Frontal cortex (tissue), 3 donors: ENCODE measurements at regions not wholly inside any gene's neighbourhood (a gene's known extent, or its start where the extent isn't known, plus 50 kb on each side); places are given as distances from the start of the nearest gene placed in this dataset.
"Not testable (repeated sequence)": the region's sequence is repeated elsewhere in the genome, so short reads cannot be mapped to it uniquely, and the experiment has no call there.

Source experiments
- DNase-seq, 2 donors: peaks; one replicate each; pipeline ENCODE4 v3.0.0; 2012; ENCODE audit warnings: low spot score in 2 of 2
- FAIRE-seq: peaks from 2 replicates; lab custom pipeline; 2012; peaks lifted over from hg19 to GRCh38; lab: Jason Lieb, UNC
- donor health status: control.
- donor health status: control.
- donor health status: control.

DNA sequence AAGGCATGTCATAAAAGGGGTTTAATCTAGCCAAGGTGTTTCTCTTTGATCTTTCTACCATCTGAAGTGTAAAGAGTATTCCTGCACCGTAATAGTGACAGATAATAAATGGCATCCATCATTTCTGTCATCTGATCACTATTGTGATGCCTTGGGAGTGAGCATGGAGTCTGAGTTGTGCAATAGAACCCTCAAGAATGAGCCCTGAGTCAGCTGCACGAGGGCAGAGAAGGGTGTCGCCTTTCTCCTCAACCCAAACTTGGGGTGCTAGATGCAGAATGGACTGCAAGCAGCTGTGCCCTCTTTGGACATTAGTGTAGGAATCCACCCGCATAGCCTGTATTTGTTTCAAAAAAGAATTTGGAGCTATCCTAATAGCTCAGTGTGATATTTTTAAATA is 115.2 kb downstream of the ZNF37A start:
- DNase-seq: no peak
- FAIRE-seq: no peak

DNA sequence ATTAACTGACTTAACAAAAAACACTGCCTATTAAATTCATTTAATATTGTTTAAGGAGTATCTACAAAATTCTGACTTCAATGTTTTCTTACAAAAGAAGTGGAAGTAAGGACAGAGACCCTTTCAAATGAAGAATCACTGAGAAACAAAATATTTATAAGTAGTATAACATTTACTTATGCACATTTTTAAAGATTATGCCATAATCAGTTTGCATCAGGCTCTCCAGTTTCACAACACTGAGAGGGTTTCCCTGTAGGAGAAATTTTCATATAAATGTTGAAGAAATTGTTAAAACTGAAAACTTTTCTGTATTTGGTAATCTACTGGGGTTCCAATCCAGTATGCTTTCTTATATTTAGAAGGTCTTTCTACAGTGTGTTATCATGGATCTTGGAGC is 115.6 kb downstream of the ZNF37A start:
- not testable (repeated sequence) for FAIRE-seq, DNase-seq

DNA sequence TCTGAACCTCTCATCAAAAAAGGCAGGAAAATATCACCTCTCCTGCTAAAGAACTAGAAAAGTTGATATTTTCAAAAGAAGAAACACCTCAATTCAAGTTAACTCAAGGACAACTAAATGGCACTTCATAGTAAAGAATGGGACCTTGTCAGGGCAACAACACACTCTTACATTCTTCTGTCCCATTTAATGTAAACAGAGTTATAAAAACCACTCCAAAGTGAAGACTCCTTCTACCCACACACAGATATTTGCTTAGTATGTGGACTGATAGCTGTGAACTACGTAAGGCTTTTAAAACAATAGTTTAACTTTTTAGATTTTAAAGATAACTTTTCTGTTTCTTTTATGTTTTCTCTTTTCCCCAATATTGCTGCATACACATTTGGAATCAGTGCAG is 118.3 kb downstream of the ZNF37A start:
- FAIRE-seq (no peak), DNase-seq (no peak)

DNA sequence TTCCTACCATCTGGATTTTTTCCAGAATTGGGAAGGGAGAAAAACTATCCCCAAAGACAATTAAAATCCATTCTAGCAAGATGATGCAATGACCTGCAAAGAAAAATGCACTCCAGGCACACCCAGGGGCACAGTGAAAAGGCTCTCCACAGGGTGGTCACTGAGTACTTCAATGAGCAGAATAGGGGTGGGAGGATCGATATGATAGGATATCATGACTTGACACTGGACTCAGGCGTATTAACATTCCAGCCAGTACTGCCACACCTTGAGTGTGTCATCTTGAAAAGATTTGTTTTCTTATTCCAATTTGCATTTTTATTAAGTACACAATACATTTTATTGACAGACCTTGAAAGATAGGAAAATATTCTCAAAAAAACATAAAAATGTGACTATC is 132.2 kb downstream of the ZNF37A start:
- DNase-seq: no peak
- peak; percentile 45 for FAIRE-seq

DNA sequence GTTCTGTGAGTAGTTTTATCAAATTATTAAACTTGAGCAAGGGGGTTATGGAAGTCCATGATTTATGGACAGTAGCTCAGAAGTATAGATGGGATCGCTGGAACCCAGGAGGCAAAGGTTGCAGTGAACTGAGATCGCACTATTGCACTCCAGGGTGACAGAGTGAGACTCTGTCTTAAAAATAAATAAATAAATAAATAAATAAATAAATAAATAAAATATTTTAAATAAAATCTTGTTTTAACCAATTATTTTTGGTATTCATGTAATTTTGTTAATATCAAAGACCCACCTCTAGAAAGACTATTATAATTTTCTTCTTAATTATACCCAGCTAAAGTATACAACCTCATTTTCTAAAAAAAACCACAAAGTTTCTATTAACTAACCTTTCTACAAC is 134.3 kb downstream of the ZNF37A start:
- FAIRE-seq (no peak), DNase-seq (no peak)

DNA sequence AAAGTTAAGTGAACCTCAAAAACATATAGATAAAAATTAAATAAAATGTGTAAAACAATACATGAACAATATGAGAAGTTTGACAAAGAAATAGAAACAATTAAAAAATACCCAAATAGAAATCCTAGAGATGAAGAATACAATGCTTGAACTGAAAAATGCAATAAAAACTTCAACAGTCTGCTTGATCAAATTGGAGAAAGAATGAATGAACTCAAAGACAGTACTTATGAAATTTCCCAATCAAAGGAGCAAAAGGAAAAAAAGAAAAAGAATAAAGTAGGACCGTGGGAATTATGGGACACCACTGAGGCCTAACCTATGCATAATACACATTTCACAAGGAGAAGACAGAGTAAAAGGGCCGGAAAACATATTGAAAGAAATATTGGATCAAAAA is 144.3 kb downstream of the ZNF37A start:
- peak; percentile 34 for FAIRE-seq
- DNase-seq: not testable (repeated sequence)

DNA sequence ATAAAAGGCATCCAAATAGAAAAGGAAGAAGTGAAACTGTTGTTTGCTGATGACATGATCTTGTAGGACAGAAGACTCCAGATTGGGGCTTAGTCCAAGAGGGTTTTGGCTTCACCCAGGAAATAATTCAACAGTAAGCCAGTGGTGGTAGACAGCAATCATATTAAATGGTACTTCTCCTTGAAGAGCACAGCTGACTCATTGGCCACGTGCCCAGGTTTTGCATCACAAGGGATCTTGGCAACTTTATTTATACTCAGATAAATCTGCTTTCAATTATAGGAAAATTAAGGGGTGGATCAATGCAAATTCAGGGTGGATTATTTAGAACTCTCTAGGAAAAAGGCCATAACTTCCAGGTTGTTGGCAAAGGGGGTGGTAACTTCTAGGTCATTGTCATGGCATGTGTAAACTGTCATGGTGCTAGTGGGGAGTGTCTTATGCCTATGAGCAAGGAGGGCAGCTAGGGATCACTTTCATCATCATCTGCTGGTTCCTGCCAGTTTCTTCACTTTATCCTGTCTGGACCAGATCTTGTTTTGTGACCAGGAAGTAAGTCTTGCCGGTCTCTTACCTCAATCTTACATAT is 148.0 kb downstream of the ZNF37A start:
- FAIRE-seq, DNase-seq: not testable (repeated sequence)

DNA sequence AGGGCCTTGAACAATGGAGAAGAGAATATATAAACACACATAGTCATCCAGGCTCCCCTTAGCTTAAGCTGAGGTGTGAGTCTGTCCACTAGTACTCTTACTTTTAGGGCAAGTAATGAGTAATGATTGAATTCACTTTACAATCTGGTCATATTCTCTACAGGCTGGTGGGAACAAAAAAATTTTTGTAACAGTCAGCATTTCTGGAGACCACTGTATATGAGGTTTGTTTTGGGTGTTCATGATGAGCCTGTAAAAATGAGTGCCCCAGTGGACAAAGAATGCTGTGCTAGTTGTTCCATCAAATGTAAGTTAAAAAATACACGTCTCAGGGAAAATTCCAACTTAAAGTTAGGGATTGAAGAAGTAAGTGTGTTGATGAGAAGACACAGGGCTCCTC is 154.0 kb downstream of the ZNF37A start:
- not testable (repeated sequence) for DNase-seq, FAIRE-seq

DNA sequence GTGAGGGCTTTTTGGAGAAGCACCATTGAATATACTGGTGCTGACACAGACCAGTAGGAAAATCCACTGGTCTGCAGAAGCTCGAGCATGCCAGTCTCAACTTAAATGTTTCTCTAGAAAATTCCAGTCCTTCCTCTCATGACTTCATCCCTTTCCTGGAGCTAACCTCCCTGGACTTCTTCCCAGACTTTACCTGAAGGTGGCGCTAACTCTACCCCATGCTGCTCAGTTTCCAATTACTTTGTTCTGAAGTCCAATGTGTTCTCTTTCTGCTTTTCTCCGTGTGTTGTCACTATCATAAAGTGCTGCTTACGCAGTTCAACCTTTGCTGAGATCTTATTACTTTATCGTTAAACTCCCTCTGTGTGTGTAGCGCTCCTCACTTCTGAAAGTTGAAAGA is 158.4 kb downstream of the ZNF37A start:
- DNase-seq, FAIRE-seq: not testable (repeated sequence)

DNA sequence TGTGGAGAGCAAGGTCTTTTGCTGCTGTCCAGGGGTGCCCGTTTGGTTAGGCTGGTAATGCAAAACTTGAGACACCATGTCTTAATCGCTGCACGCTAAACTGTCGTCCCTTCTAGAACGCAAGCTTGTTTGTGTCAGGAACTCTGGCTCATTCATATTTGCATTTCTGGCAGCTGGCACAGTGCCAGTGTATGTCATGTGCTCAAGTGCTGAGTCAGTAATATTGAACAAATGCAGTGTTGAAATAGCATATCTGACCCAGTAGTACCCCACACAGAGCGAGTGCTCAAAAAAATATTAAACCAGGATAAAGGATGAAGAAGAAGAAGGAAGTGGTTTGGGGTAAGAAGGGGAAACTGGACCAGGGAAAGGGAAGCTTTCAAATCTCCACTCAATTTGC is 173.4 kb downstream of the ZNF37A start:
- not testable (repeated sequence) for FAIRE-seq, DNase-seq

DNA sequence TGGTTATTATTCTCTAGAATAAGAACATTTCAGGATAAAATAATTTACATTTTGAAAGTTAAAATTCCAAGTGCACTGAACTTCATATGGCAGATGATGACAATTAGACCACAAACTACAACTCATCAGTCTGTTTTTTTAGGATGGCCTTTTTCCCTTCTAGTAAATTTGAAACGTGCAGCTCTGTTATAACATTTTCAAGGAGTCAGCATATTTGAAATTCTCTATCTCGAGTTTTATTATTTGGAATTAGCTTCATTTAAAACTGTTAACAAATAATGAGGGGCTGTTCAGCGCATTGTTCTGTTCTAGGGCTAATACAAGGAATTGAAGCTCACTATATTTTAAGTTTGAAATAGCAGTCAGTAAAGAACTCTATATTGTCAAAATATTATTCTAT is 176.9 kb downstream of the ZNF37A start:
- DNase-seq, FAIRE-seq: not testable (repeated sequence)

DNA sequence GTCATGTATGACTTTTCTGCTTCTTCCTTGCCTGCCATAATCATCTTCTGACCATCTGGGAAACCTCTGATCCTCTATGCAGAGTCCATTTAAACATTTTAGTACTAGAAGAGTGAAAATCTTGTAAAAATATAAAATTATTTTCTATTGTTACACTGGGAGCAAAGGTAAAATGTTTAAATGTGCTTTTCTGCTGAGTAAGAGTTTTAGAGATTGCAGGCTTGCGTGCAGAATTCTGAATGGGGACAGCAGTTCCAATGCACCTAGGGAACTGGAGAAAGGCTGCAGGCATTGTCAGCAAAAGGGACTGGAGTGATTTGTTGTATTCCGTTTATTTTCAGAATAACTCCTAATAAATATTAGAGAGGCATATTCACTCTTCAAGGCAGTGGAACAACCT is 180.7 kb downstream of the ZNF37A start:
- DNase-seq, FAIRE-seq: not testable (repeated sequence)

DNA sequence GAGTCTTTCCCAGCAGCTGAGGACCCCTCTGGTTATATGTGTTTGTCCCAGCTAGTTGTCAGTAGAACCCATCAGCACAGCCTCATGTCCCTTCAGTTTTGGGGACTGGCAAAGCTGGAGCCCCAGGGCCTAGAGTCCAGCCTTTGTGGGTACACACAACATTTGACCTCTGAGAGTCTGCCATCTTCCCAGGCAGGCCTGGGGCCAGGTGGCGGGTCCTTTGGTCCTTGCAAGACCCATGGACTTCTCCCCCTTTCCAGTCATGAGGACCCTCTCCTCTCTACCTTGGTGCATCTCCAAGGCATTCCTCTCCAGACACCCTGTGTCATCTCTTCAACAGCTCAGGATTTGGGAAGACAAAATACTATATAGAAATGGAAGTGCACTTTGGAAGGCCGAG is 198.4 kb downstream of the ZNF37A start:
- FAIRE-seq: not testable (repeated sequence)

DNA sequence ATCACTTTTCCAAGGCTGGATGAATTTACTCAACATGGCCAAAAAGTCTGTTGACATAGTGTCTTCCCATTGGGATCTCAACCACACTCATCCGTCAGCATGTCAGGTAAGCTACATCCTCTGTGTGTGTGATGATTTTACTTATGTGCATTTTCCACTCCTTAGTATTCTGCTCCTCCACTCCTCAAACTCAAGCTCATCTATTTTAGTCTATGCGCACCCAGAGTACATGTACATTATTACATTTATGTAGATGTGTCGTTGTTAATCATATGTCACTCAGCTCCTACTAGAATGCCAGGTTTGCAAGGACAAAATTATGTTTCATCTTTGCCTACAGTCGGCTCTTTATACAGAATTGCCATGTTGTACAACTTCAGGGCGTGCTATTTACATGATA is 216.0 kb downstream of the ZNF37A start:
- not testable (repeated sequence) for FAIRE-seq, DNase-seq

More for the DNA sequence above, 198.4 kb downstream of the ZNF37A start:
- not testable (repeated sequence) for DNase-seq

DNA sequence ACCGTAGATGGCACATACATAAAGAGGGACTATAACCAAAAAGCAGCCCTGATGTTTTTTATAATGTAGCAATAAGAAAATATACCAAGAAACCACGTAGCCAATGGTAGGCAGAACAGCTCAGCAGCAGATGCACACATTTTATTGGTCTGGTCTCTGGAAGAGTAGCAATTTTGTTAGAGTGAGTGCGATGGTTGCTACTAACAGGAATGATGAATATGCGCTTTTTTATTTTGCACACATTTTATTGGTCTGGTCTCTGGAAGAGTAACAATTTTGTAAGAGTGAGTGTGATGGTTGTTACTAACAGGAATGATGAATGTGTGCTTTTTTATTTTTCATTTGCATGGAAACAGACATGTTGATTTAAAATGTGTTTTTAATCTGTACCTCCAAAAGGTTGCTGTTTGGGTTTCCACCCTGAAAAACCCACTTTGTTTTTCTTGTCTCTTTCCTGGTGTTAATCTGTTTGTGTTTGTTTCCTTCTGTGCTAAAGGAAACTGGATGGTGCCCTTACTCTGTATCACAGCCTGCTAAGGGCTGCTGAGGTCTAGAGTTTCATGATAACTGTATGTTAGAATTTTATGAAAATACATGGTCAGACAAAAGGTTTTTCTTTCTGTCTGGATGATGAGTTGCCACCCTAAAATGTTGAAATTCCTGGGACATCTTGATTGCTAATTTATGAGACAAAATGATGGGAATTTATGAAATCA is 221.1 kb downstream of the ZNF37A start:
- DNase-seq, FAIRE-seq: not testable (repeated sequence)

DNA sequence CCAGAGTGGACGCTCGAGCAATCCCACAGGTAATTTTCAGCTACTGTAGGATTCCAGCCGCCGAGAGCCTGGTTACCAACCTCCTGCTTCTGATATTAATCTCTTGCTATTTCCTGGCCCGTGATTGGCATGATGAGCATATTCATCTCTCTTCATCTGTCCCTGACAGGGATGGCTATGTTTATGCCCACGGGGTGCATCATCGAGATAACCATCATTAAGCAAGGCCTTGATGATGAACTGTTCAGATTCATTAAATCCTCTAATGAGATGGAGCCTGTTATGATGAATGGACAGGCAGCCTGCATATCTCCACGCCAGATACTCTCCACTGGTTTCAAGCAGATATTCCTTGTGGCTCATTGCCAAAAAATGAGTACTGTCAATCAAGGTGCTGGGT is 227.3 kb downstream of the ZNF37A start:
- not testable (repeated sequence) for DNase-seq, FAIRE-seq

DNA sequence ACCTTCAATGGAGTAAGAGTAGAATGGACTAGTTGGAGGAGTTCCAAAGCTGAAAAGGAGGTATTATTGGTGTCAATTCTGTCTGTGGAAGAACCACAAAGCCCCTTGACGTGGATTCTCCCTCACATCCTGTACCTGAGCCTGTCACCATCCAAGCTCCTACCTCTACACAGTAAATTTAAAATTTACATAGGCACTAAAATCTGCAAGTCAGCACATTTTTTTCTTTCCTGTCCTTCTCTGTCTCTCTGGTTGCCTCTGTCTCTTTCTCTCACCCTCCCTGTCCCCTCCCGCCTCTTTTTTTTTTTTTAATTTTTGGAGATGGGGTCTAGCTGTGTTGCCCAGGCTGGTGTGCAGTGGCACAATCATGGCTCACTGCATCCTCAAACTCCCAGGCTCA is 236.2 kb downstream of the ZNF37A start:
- not testable (repeated sequence) for DNase-seq, FAIRE-seq

DNA sequence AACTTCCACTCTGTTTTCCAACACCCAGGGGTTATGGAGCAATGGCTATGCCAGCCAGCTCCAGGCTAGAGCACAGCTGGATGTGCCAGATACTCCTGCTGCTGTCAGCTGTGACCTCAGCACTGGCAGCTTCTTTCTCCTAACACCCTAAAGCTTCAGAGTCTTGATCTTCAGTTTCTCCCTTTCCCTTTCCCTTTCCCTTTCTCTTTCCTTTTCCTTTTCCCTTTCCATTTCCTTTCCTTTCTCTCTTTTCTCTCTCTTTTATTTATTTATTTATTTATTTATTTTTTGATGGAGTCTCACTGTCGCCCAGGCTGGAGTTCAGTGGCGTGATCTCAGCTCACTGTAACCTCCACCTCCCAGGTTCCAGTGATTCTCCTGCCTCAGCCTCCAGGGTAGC is 237.0 kb downstream of the ZNF37A start:
- DNase-seq, FAIRE-seq: not testable (repeated sequence)

DNA sequence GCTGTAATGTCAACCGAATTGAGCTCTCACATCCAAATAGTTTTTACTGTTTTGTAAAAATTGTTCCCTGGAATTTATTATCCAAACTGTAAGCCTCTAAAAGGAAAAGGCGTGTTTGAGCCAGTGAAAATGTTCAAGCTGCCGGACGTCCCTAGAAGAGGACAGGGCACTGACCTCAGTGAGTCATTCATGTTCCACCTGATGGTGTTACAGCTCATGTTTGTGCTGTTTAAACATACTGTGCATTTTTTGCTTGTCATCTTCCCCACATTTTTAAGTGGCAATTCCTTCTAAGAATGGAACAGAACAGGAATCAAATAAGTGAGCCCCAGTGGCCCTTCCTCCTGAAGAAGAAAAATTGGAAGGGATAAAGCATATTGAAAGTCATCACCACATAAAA is 239.6 kb downstream of the ZNF37A start:
- not testable (repeated sequence) for DNase-seq, FAIRE-seq

DNA sequence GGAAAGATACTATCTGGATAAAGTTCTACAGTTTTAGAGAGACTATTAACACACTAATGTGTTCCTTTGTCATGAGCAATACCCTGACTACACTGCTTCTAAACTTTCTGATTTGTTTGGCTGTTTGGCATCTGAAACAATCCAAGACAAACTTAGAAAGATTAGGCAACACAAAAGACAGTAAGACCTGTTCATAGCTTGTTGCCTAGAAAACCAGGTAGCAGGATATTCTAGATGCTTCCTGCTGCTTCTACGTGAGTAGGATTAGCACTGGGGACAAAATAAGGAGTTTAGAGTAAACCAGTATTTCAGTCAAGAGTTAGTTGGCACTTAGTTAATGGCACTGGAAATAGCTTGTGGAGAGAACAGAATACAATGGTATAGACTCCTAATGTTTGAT is 256.5 kb downstream of the ZNF37A start:
- DNase-seq, FAIRE-seq: not testable (repeated sequence)

DNA sequence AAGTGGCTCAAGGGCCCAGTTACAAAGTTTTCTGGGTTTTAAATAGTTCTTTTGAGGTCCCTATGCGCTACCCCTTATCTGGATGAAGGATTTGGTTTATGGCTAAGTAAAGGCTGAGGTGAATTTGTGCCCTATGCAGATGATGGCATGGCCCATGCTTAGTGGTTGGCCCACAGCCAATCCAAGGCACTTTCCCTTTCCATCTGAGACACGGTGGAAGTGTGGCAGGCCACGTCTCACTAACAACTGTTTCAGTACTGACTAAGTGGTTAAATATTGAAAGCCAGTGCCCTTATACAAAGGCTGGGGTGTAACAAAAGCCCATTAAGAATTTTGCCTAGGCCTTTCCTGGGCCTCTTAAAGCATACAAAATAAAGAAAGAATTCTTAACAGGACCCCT is 260.3 kb downstream of the ZNF37A start:
- FAIRE-seq, DNase-seq: not testable (repeated sequence)
